Smooth muscle cell (in vitro differentiated cells): ENCODE measurements at regions not wholly inside any gene's neighbourhood (a gene's known extent, or its start where the extent isn't known, plus 50 kb on each side); places are given as distances from the start of the nearest gene placed in this dataset.

ENCODE experiments used
- DNase-seq: peaks from one replicate; lab custom pipeline; 2025; ENCODE audit not compliant: unreplicated experiment; lab: John Stamatoyannopoulos, UW
- H2AFZ ChIP-seq: fragments of 200-600 bp; sonication (generic); 2 replicates; pipeline ENCODE4 v1.6.0; 2016; ENCODE audit warnings: antibody characterized with exemption, low read depth, mild to moderate bottlenecking
- H3F3A ChIP-seq: fragments of 200-600 bp; sonication (generic); 2 replicates; pipeline ENCODE4 v1.6.0; 2017; ENCODE audit warnings: antibody characterized with exemption, low read depth
- H3K27ac ChIP-seq: fragments of 200-600 bp; sonication (generic); 2 replicates; pipeline ENCODE4 v1.5.1; 2016; ENCODE audit warnings: low read depth, mild to moderate bottlenecking
- H3K27me3 ChIP-seq: fragments of 200-600 bp; sonication (generic); 2 replicates; pipeline ENCODE4 v1.6.1; 2016; ENCODE audit warnings: low read depth, mild to moderate bottlenecking
- H3K36me3 ChIP-seq: fragments of 200-600 bp; sonication (generic); 2 replicates; pipeline ENCODE4 v1.5.1; 2016; ENCODE audit warnings: low read depth
- H3K4me1 ChIP-seq: fragments of 200-600 bp; sonication (generic); 2 replicates; pipeline ENCODE4 v1.5.1; 2016; ENCODE audit warnings: low read depth
- H3K4me2 ChIP-seq: fragments of 200-600 bp; sonication (generic); 2 replicates; pipeline ENCODE4 v1.6.0; 2016; ENCODE audit warnings: mild to moderate bottlenecking
- H3K4me3 ChIP-seq: fragments of 200-600 bp; sonication (generic); 2 replicates; pipeline ENCODE4 v1.5.1; 2016; ENCODE audit warnings: mild to moderate bottlenecking
- H3K79me2 ChIP-seq: fragments of 200-600 bp; sonication (generic); 2 replicates; pipeline ENCODE4 v1.6.0; 2016; ENCODE audit warnings: low read depth, mild to moderate bottlenecking
- H3K9ac ChIP-seq: fragments of 200-600 bp; sonication (generic); 2 replicates; pipeline ENCODE4 v1.6.0; 2016; ENCODE audit warnings: low read depth
- H3K9me3 ChIP-seq: fragments of 200-600 bp; sonication (generic); replicated peaks from 2 replicates; pipeline ENCODE4 v1.5.1; 2016; ENCODE audit warnings: low read depth
- H4K20me1 ChIP-seq: fragments of 200-600 bp; sonication (generic); 2 replicates; pipeline ENCODE4 v1.6.0; 2016; ENCODE audit warnings: low read depth
- CTCF ChIP-seq: fragments of 200-600 bp; sonication (generic); IDR thresholded peaks from 2 replicates; pipeline ENCODE4 v1.5.1; 2017; ENCODE audit warnings: borderline replicate concordance, mild to moderate bottlenecking, antibody characterized with exemption; ENCODE audit not compliant: insufficient read depth, poor library complexity, severe bottlenecking
- WGBS: methylation state at CpG from one replicate; pipeline ENCODE4 v1.1.7; 2016; ENCODE audit warnings: low lambda C conversion rate; 5-methylcytosine and 5-hydroxymethylcytosine counted together

DNA sequence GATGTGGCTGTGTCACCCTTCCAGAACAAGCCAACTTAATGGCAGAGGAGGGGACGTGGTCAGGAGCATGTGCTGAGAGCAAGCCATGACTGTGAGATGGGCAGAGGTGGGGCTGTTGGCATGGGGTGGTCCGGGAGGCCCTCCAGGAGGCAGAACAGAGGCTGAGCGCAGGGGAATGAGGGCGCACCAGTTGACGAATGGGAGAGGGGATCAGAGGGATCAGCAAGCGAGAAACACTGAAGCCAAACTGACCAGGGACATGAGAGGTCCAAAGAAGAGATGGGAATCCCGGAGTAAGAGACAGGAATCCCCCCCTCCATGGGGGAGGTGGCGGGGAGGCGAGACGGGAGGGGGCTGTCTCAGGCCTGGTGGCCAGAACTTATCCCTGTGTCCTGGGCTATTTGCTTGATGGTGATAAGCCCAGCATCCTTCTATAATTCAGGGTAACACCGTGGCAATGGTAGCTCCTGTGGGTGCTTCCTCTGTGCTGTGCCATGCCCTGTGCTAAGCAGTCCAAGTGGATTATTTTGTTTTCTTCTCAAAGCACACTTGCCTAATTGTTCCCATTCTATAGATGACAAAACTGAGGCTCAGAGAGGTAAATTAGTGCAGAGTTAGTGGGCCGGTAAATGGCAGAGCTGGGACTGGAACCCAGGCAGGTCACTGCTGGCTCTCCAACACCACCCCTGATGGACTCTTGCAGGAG lies 83.4 kb upstream of the SHISAL1 start:
- H3K4me1 ChIP-seq: no peaks in the 10 kb centered on the region
- H3K79me2 ChIP-seq: no peaks in the 10 kb centered on the region
- 92% methylated on average over 12 of the region's 12 CpGs for WGBS

GRCh38 chr22:44395118-44396005 lies 82.6 kb upstream of the SHISAL1 start:
- DNase-seq: no peak
- no peak overlapping the region for H3K9ac ChIP-seq
- H3K9me3 ChIP-seq: no peaks in the 10 kb centered on the region

More for the DNA sequence above, 83.4 kb upstream of the SHISAL1 start:
- Histone ChIP-seq H3K9ac (no peak overlapping the region), H3K27ac (no peak overlapping the region), H4K20me1 (no peaks in the 10 kb centered on the region), H3K4me2 (no peak overlapping the region), H3K9me3 (no peaks in the 10 kb centered on the region), H2AFZ (no peak overlapping the region), H3F3A (no peaks in the 10 kb centered on the region), H3K27me3 (no peaks in the 10 kb centered on the region), H3K4me3 (no peak overlapping the region), H3K36me3 (no peaks in the 10 kb centered on the region)
- DNase-seq: no peak
- no peak for TF ChIP-seq CTCF

DNA sequence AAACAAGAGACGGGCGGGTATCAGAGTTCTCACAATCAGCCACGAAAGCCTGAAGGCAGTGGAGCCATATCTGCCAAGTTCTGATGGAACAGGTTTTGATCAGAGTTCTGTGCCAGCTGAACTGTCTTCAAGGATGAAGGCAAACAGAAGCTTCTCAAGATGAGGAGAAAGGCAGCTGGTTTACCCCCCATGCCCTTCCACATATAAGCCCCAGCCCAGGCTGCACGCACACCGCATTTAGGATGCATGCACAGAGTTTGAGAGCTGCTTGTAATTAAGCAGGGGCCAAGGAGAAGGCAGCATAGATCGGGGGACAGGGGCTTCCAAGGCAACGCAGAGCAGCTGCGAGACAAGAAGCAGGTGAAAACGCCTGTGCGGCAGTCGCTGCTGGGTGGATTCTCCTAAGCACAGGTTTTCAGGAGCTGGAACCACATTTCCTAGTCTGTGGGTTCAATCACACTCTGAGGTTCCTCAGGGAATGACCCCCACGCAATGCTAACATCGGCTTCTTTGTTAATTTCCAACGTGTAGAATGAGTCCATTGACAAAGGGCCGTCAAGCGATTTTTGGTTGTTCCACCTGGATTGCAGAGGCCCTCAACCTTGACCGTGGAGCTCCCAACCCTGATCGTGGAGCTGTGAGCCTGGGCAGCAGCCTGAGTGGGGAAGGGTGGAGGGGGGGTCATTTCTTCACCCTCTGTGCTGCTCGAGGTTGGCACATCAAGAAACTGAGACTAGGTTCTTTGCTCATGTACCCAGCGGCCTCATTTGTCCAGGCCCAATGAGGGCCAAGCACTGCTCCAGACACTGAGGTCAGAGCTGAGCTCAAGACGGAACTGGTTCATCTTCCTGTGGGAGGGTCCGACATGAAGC lies 81.7 kb upstream of the SHISAL1 start:
- no peak for DNase-seq
- no peak overlapping the region for H2AFZ ChIP-seq
- H3K4me2 ChIP-seq: no peak overlapping the region
- H3K27me3 ChIP-seq: no peaks in the 10 kb centered on the region
- no peaks in the 10 kb centered on the region for H3K4me1 ChIP-seq
- no peak overlapping the region for H3K9ac ChIP-seq
- H3K79me2 ChIP-seq: no peaks in the 10 kb centered on the region
- H3K36me3 ChIP-seq: no peaks in the 10 kb centered on the region
- 96% methylated on average over 22 of the region's 22 CpGs for WGBS
- H3K27ac ChIP-seq: no peak overlapping the region
- H3K4me3 ChIP-seq: no peak overlapping the region
- no peak for TF ChIP-seq CTCF
- H3F3A ChIP-seq: no peaks in the 10 kb centered on the region
- H3K9me3 ChIP-seq: no peaks in the 10 kb centered on the region
- H4K20me1 ChIP-seq: no peaks in the 10 kb centered on the region

More at GRCh38 chr22:44395118-44396005, 82.6 kb upstream of the SHISAL1 start:
- no peaks in the 10 kb centered on the region for H3K36me3 ChIP-seq
- no peaks in the 10 kb centered on the region for H3K27me3 ChIP-seq
- TF ChIP-seq CTCF: no peak
- H3K4me2 ChIP-seq: no peak overlapping the region
- no peaks in the 10 kb centered on the region for H3F3A ChIP-seq
- no peak overlapping the region for H3K4me3 ChIP-seq
- no peaks in the 10 kb centered on the region for H4K20me1 ChIP-seq
- WGBS: 93% methylated on average over 24 of the region's 31 CpGs
- H3K27ac ChIP-seq: no peak overlapping the region
- H3K4me1 ChIP-seq: no peaks in the 10 kb centered on the region
- H2AFZ ChIP-seq: no peak overlapping the region
- no peaks in the 10 kb centered on the region for H3K79me2 ChIP-seq
